SK-N-SH (cell line): ENCODE measurements at regions not wholly inside any gene's neighbourhood (a gene's known extent, or its start where the extent isn't known, plus 50 kb on each side); places are given as distances from the start of the nearest gene placed in this dataset.

Experiments used
- CTCF ChIA-PET: fragments of 300-600, 350-600 bp; formaldehyde crosslinking; extraction: SDS; loops from one replicate; lab custom pipeline; 2021; lab: Yijun Ruan, JAX
- POLR2A ChIA-PET: fragments of 350-600 bp; sonication (Branson Sonifier 250); formaldehyde crosslinking; extraction: SDS; loops from one replicate; lab custom pipeline; 2020; ENCODE audit warnings: antibody characterized with exemption, inconsistent platforms; lab: Yijun Ruan, JAX
- DNase-seq: peaks from one replicate; pipeline ENCODE4 v3.0.0; 2012
- H2AFZ ChIP-seq: fragments of 200-600 bp; sonication (generic); 2 replicates; pipeline ENCODE4 v1.8.1; 2016; ENCODE audit warnings: antibody characterized with exemption, mild to moderate bottlenecking, low read depth
- H3F3A ChIP-seq: fragments of 200-600 bp; sonication (generic); replicated peaks from 2 replicates; pipeline ENCODE3; 2016; ENCODE audit warnings: antibody characterized with exemption, mild to moderate bottlenecking; ENCODE audit not compliant: insufficient read depth
- H3K27ac ChIP-seq, 2 experiments: fragments of 200-500 bp in 1 of 2; fragments of 200-600 bp in 1 of 2; sonication (Bioruptor generic) in 1 of 2; sonication (generic), shearing (Covaris generic) in 1 of 2; 2 replicates each; pipeline versions ENCODE4 v1.5.1 to v1.6.1; 2014 to 2016; ENCODE audit warnings: low read depth in 2 of 2, inconsistent platforms in 1 of 2, low read length in 1 of 2, mild to moderate bottlenecking in 1 of 2, mixed read lengths in 1 of 2
- H3K27me3 ChIP-seq: fragments of 200-600 bp; sonication (generic), shearing (Covaris generic); 2 replicates; pipeline ENCODE4 v1.6.1; 2016; ENCODE audit warnings: mixed run types; ENCODE audit not compliant: insufficient read depth
- H3K36me3 ChIP-seq, 2 experiments: fragments of 200-500 bp in 1 of 2; fragments of 200-600 bp in 1 of 2; sonication (Bioruptor generic) in 1 of 2; sonication (generic) in 1 of 2; replicated peaks in 1 of 2; 2 replicates each; pipeline versions ENCODE3 to v1.5.1; 2014 to 2016; ENCODE audit warnings: low read length in 1 of 2, mild to moderate bottlenecking in 1 of 2; ENCODE audit not compliant: insufficient read depth in 2 of 2, control insufficient read depth in 1 of 2
- H3K4me1 ChIP-seq, 2 experiments: fragments of 200-500 bp in 1 of 2; fragments of 200-600 bp in 1 of 2; sonication (Bioruptor generic) in 1 of 2; sonication (generic), shearing (Covaris generic) in 1 of 2; 2 replicates each; pipeline versions ENCODE4 v1.5.1 to v1.6.1; 2014 to 2016; ENCODE audit warnings: low read depth in 1 of 2, low read length in 1 of 2, mixed run types in 1 of 2; ENCODE audit not compliant: insufficient read depth in 2 of 2, control insufficient read depth in 1 of 2
- H3K4me2 ChIP-seq: fragments of 200-600 bp; sonication (generic), shearing (Covaris generic); 2 replicates; pipeline ENCODE4 v1.6.1; 2017; ENCODE audit warnings: mixed run types
- H3K4me3 ChIP-seq, 2 experiments: fragments of 200-500 bp in 1 of 2; fragments of 200-600 bp in 1 of 2; sonication (Bioruptor generic) in 1 of 2; sonication (generic), shearing (Covaris generic) in 1 of 2; 2 replicates each; pipeline versions ENCODE4 v1.5.1 to v1.8.1; 2014 to 2016; ENCODE audit warnings: low read depth in 2 of 2, inconsistent platforms in 1 of 2, low read length in 1 of 2, mild to moderate bottlenecking in 1 of 2, mixed read lengths in 1 of 2, moderate library complexity in 1 of 2
- H3K79me2 ChIP-seq: fragments of 200-600 bp; sonication (generic); 2 replicates; pipeline ENCODE4 v1.8.1; 2017; ENCODE audit warnings: mild to moderate bottlenecking; ENCODE audit not compliant: insufficient read depth
- H3K9ac ChIP-seq: fragments of 200-600 bp; sonication (generic); 2 replicates; pipeline ENCODE4 v1.6.1; 2017; ENCODE audit warnings: mixed run types
- H3K9me2 ChIP-seq: fragments of 200-600 bp; sonication (generic); 2 replicates; pipeline ENCODE4 v1.6.1; 2017; ENCODE audit warnings: mixed run types
- H3K9me3 ChIP-seq: fragments of 200-600 bp; sonication (generic); 2 replicates; pipeline ENCODE4 v1.6.1; 2017; ENCODE audit warnings: mixed run types, mild to moderate bottlenecking, moderate library complexity
- H4K20me1 ChIP-seq: fragments of 200-600 bp; sonication (generic); 2 replicates; pipeline ENCODE4 v1.6.1; 2017; ENCODE audit warnings: mild to moderate bottlenecking, mixed run types; ENCODE audit not compliant: insufficient read depth
- CTCF ChIP-seq: fragments of 200-600 bp; sonication (generic); IDR thresholded peaks from 2 replicates; pipeline ENCODE4 v1.6.1; 2017; ENCODE audit warnings: antibody characterized with exemption, mild to moderate bottlenecking, moderate library complexity
- FOXJ3 ChIP-seq: sonication (generic); formaldehyde crosslinking; IDR thresholded peaks from 2 replicates; pipeline ENCODE4 v1.5.1; 2020; ENCODE audit warnings: mild to moderate bottlenecking, missing genetic modification reagents
- GATA2 ChIP-seq: sonication (generic); formaldehyde crosslinking; IDR thresholded peaks from 2 replicates; pipeline ENCODE4 v1.5.0; 2020; ENCODE audit warnings: mild to moderate bottlenecking, missing genetic modification reagents
- NRF1 ChIP-seq: IDR thresholded peaks from 2 replicates; pipeline ENCODE4 v1.6.1; 2012; ENCODE audit warnings: low read depth, mild to moderate bottlenecking, low read length
- POLR2AphosphoS5 ChIP-seq: IDR thresholded peaks from 2 replicates; pipeline ENCODE4 v1.6.1; 2012; ENCODE audit warnings: low read depth, low read length
- RAD21 ChIP-seq: IDR thresholded peaks from 2 replicates; pipeline ENCODE4 v1.6.1; 2012; ENCODE audit warnings: mild to moderate bottlenecking, low read length
- YY1 ChIP-seq: IDR thresholded peaks from 2 replicates; pipeline ENCODE4 v1.4.0; 2012; ENCODE audit warnings: low read depth, mild to moderate bottlenecking
- WGBS: methylation state at CpG from one replicate; pipeline ENCODE4 v1.1.6; 2017; ENCODE audit warnings: low lambda C conversion rate; 5-methylcytosine and 5-hydroxymethylcytosine counted together
- TF ChIP-seq, protein P1 (sequence below): fragments of 150-350 bp; IDR thresholded peaks from 2 replicates; pipeline ENCODE4 v1.6.1; 2016; ENCODE audit warnings: mild to moderate bottlenecking, low read depth, low read length
- TF ChIP-seq, protein P2 (sequence below): IDR thresholded peaks from 2 replicates; pipeline ENCODE4 v1.4.0; 2012; ENCODE audit warnings: low read depth, borderline replicate concordance

- Histone ChIP-seq H3K36me3 (no peaks in the 10 kb centered on the region), H3K27me3 (no peaks in the 10 kb centered on the region), H3K27ac (no peak overlapping the region), H4K20me1 (no peaks in the 10 kb centered on the region), H3K79me2 (no peaks in the 10 kb centered on the region), H3F3A (no peaks in the 10 kb centered on the region), H3K4me2 (no peak overlapping the region), H3K4me3 (no peak overlapping the region), H2AFZ (no peak overlapping the region), H3K9me3 (no peaks in the 10 kb centered on the region)
- POLR2A ChIA-PET: no interaction called here
- WGBS: 12% methylated on average over 14 of the region's 15 CpGs
- TF ChIP-seq RAD21 (no peak), YY1 (no peak), POLR2AphosphoS5 (no peak), CTCF (no peak), GATA2 (CRISPR knock-in tag) (no peak), NRF1 (no peak)
- TF ChIP-seq, protein P1, sequence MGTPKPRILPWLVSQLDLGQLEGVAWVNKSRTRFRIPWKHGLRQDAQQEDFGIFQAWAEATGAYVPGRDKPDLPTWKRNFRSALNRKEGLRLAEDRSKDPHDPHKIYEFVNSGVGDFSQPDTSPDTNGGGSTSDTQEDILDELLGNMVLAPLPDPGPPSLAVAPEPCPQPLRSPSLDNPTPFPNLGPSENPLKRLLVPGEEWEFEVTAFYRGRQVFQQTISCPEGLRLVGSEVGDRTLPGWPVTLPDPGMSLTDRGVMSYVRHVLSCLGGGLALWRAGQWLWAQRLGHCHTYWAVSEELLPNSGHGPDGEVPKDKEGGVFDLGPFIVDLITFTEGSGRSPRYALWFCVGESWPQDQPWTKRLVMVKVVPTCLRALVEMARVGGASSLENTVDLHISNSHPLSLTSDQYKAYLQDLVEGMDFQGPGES: no peak
- TF ChIP-seq, all 33 proteins: peak for 0
- Histone ChIP-seq H3K9me2 (no peaks in the 10 kb centered on the region), H3K4me1 (no peaks in the 10 kb centered on the region), H3K9ac (no peak overlapping the region)
- CTCF ChIA-PET: no interaction called here
- no peak for DNase-seq
These were observed 549.8 kb downstream of the KCTD8 start for GRCh38 chr4:43898836-43899235.

DNA sequence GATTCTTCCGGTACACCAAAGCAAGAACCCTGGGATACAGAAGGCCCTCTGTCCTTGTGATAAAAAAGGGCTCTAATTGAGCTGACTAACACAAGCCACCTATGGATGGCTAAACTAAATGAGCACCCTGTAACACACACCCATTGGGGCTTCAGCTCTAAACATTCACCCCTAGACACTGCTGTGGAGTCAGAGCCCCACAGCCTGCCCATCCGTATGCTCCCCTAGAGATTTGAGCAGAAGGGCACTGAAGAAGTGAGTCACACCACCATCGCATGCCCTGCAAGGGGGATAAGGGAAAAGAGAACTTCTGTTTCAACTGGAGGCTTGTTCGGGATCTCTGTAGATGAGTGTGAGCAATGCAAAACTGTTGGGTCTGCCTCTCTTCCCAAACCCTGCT lies 545.2 kb downstream of the KCTD8 start:
- WGBS: 0% methylated on average over 3 of the region's 4 CpGs
- no peak overlapping the region for H3K4me2 ChIP-seq

More for the DNA sequence above, 545.2 kb downstream of the KCTD8 start:
- Histone ChIP-seq H3F3A (no peaks in the 10 kb centered on the region), H3K36me3 (no peaks in the 10 kb centered on the region), H3K4me3 (no peak overlapping the region), H3K9ac (no peak overlapping the region), H3K27me3 (no peaks in the 10 kb centered on the region), H3K79me2 (no peaks in the 10 kb centered on the region), H3K9me2 (no peaks in the 10 kb centered on the region), H2AFZ (no peak overlapping the region), H3K27ac (no peak overlapping the region), H3K4me1 (no peaks in the 10 kb centered on the region), H3K9me3 (no peaks in the 10 kb centered on the region), H4K20me1 (no peaks in the 10 kb centered on the region)
- ChIA-PET POLR2A (no interaction called here), CTCF (no interaction called here)
- no peak for DNase-seq
- TF ChIP-seq FOXJ3 (CRISPR knock-in tag): no peak
- TF ChIP-seq, protein P2, sequence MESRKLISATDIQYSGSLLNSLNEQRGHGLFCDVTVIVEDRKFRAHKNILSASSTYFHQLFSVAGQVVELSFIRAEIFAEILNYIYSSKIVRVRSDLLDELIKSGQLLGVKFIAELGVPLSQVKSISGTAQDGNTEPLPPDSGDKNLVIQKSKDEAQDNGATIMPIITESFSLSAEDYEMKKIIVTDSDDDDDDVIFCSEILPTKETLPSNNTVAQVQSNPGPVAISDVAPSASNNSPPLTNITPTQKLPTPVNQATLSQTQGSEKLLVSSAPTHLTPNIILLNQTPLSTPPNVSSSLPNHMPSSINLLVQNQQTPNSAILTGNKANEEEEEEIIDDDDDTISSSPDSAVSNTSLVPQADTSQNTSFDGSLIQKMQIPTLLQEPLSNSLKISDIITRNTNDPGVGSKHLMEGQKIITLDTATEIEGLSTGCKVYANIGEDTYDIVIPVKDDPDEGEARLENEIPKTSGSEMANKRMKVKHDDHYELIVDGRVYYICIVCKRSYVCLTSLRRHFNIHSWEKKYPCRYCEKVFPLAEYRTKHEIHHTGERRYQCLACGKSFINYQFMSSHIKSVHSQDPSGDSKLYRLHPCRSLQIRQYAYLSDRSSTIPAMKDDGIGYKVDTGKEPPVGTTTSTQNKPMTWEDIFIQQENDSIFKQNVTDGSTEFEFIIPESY: no peak
